Subcutaneous abdominal adipose tissue (tissue), 5 donors: ENCODE measurements at regions not wholly inside any gene's neighbourhood (a gene's known extent, or its start where the extent isn't known, plus 50 kb on each side); places are given as distances from the start of the nearest gene placed in this dataset.

ENCODE experiments used
- H3K27ac ChIP-seq: one replicate; pipeline ENCODE4 v1.7.0; 2013; ENCODE audit warnings: low read depth, mild to moderate bottlenecking, inconsistent platforms, low read length, moderate library complexity
- H3K27me3 ChIP-seq, 5 donors: one replicate each; pipeline ENCODE4 v1.7.0; 2013; ENCODE audit warnings: low read length in 5 of 5, inconsistent platforms in 1 of 5; ENCODE audit not compliant: control insufficient read depth in 5 of 5, insufficient read depth in 4 of 5
- H3K36me3 ChIP-seq, 5 donors: one replicate each; pipeline ENCODE4 v1.7.0; 2013; ENCODE audit warnings: low read length in 5 of 5; ENCODE audit not compliant: control insufficient read depth in 5 of 5, insufficient read depth in 5 of 5
- H3K4me1 ChIP-seq, 5 donors: one replicate each; pipeline ENCODE4 v1.7.0; 2013; ENCODE audit warnings: low read length in 5 of 5, mild to moderate bottlenecking in 3 of 5, moderate library complexity in 1 of 5; ENCODE audit not compliant: control insufficient read depth in 5 of 5, insufficient read depth in 5 of 5
- H3K4me3 ChIP-seq, 5 donors: one replicate each; pipeline ENCODE4 v1.7.0; 2013; ENCODE audit warnings: low read length in 5 of 5, low read depth in 1 of 5
- H3K9ac ChIP-seq, 5 donors: one replicate each; pipeline ENCODE4 v1.7.0; 2013; ENCODE audit warnings: low read length in 5 of 5, mild to moderate bottlenecking in 4 of 5, moderate library complexity in 3 of 5
- H3K9me3 ChIP-seq, 5 donors: one replicate each; pipeline ENCODE4 v1.7.0; 2013; ENCODE audit warnings: low read length in 5 of 5; ENCODE audit not compliant: control insufficient read depth in 5 of 5
- donor health status: healthy.
- donor health status: healthy.
- donor health status: healthy.
- donor health status: healthy.
- donor health status: healthy.

GRCh38 chr7:110604206-110604605, 486.7 kb upstream of the LRRN3 start:
- no peaks in the 10 kb centered on the region for H3K36me3 ChIP-seq
- no peaks in the 10 kb centered on the region for H3K9me3 ChIP-seq
- H3K4me1 ChIP-seq = no peaks in the 10 kb centered on the region
- no peak overlapping the region for H3K9ac ChIP-seq
- no peaks in the 10 kb centered on the region for H3K27me3 ChIP-seq
- H3K27ac ChIP-seq = no peak overlapping the region
- H3K4me3 ChIP-seq = no peak overlapping the region

GRCh38 chr7:110604885-110605284, 486.0 kb upstream of the LRRN3 start:
- H3K9me3 ChIP-seq = no peaks in the 10 kb centered on the region
- no peaks in the 10 kb centered on the region for H3K27me3 ChIP-seq
- no peak overlapping the region for H3K4me3 ChIP-seq
- no peak overlapping the region for H3K9ac ChIP-seq
- H3K4me1 ChIP-seq = no peaks in the 10 kb centered on the region
- H3K27ac ChIP-seq = no peak overlapping the region
- no peaks in the 10 kb centered on the region for H3K36me3 ChIP-seq

GRCh38 chr7:110607050-110607857, 483.7 kb upstream of the LRRN3 start:
- H3K9me3 ChIP-seq = no peaks in the 10 kb centered on the region

GRCh38 chr7:110609336-110609735, 481.6 kb upstream of the LRRN3 start:
- no peak overlapping the region for H3K4me3 ChIP-seq
- H3K9me3 ChIP-seq = no peaks in the 10 kb centered on the region
- no peak overlapping the region for H3K27ac ChIP-seq
- no peak overlapping the region for H3K9ac ChIP-seq
- H3K36me3 ChIP-seq = no peaks in the 10 kb centered on the region
- no peaks in the 10 kb centered on the region for H3K27me3 ChIP-seq
- H3K4me1 ChIP-seq = no peaks in the 10 kb centered on the region

More at GRCh38 chr7:110607050-110607857, 483.7 kb upstream of the LRRN3 start:
- H3K4me1 ChIP-seq = no peaks in the 10 kb centered on the region
- H3K27ac ChIP-seq = no peak overlapping the region
- H3K4me3 ChIP-seq = no peak overlapping the region
- no peak overlapping the region for H3K9ac ChIP-seq
- H3K27me3 ChIP-seq = no peaks in the 10 kb centered on the region
- H3K36me3 ChIP-seq = no peaks in the 10 kb centered on the region

- no peaks in the 10 kb centered on the region for H3K36me3 ChIP-seq
- H3K27me3 ChIP-seq = no peaks in the 10 kb centered on the region
- no peak overlapping the region for H3K9ac ChIP-seq
- H3K4me1 ChIP-seq = no peaks in the 10 kb centered on the region
- H3K27ac ChIP-seq = no peak overlapping the region
- no peaks in the 10 kb centered on the region for H3K9me3 ChIP-seq
- no peak overlapping the region for H3K4me3 ChIP-seq
Observed at GRCh38 chr7:110612680-110613079, 478.2 kb upstream of the LRRN3 start.
